CD14-positive monocyte (primary cell): ENCODE measurements at regions not wholly inside any gene's neighbourhood (a gene's known extent, or its start where the extent isn't known, plus 50 kb on each side); places are given as distances from the start of the nearest gene placed in this dataset.
"Not testable (repeated sequence)": the region's sequence is repeated elsewhere in the genome, so short reads cannot be mapped to it uniquely, and the experiment has no call there.

Experiments
- DNase-seq, 3 donors: peaks; one replicate each; pipeline ENCODE4 v3.0.0-alpha.2; 2011 to 2022
- H2AFZ ChIP-seq: 2 replicates; pipeline ENCODE4 v1.6.0; 2012; ENCODE audit warnings: mild to moderate bottlenecking, low read depth, low read length, inconsistent platforms; ENCODE audit not compliant: insufficient read depth, poor library complexity, severe bottlenecking
- H3K27ac ChIP-seq, 2 donors: 1 replicate in 1 of 2; 2 replicates in 1 of 2; pipeline ENCODE4 v1.5.1; 2012 to 2013; ENCODE audit warnings: low read length in 2 of 2, control low read depth in 1 of 2, inconsistent platforms in 1 of 2, low read depth in 1 of 2, mild to moderate bottlenecking in 1 of 2
- H3K27me3 ChIP-seq, 2 donors: one replicate each; pipeline versions ENCODE4 v1.6.0 to v1.6.1; 2011 to 2013; ENCODE audit warnings: low read length in 2 of 2; ENCODE audit not compliant: control insufficient read depth in 2 of 2, insufficient read depth in 2 of 2
- H3K36me3 ChIP-seq, 2 donors: replicated peaks in 1 of 2; 1 replicate in 1 of 2; 2 replicates in 1 of 2; pipeline versions ENCODE4 v1.5.1 to v1.6.1; 2012 to 2013; ENCODE audit warnings: low read length in 2 of 2, control low read depth in 1 of 2, inconsistent platforms in 1 of 2, mild to moderate bottlenecking in 1 of 2; ENCODE audit not compliant: insufficient read depth in 2 of 2, control insufficient read depth in 1 of 2
- H3K4me1 ChIP-seq, 2 donors: 1 replicate in 1 of 2; 2 replicates in 1 of 2; pipeline versions ENCODE4 v1.5.1 to v1.6.1; 2012 to 2013; ENCODE audit warnings: low read length in 2 of 2, control low read depth in 1 of 2, inconsistent platforms in 1 of 2, mild to moderate bottlenecking in 1 of 2, moderate library complexity in 1 of 2; ENCODE audit not compliant: insufficient read depth in 2 of 2, control insufficient read depth in 1 of 2
- H3K4me2 ChIP-seq: replicated peaks from 2 replicates; pipeline ENCODE3; 2012; ENCODE audit warnings: low read length, moderate library complexity, mild to moderate bottlenecking; ENCODE audit not compliant: poor library complexity, severe bottlenecking; ENCODE audit errors: extremely low read depth
- H3K4me3 ChIP-seq, 3 experiments: fragments of 200-600 bp in 1 of 3; sonication (generic) in 1 of 3; replicated peaks in 1 of 3; 1 replicate in 2 of 3; 2 replicates in 1 of 3; pipeline ENCODE4 v1.5.1; 2011 to 2013; ENCODE audit warnings: low read length in 3 of 3, mild to moderate bottlenecking in 3 of 3, control low read depth in 2 of 3, low read depth in 2 of 3, inconsistent platforms in 1 of 3, moderate library complexity in 1 of 3
- H3K79me2 ChIP-seq: 2 replicates; pipeline ENCODE4 v1.6.0; 2012; ENCODE audit warnings: mild to moderate bottlenecking, control low read depth, inconsistent platforms, low read length, moderate library complexity; ENCODE audit not compliant: insufficient read depth
- H3K9ac ChIP-seq: 2 replicates; pipeline ENCODE4 v1.6.0; 2017; ENCODE audit warnings: low read length, mild to moderate bottlenecking; ENCODE audit not compliant: insufficient read depth, poor library complexity, severe bottlenecking
- H3K9me3 ChIP-seq, 2 donors: replicated peaks in 1 of 2; 1 replicate in 1 of 2; 2 replicates in 1 of 2; pipeline versions ENCODE4 v1.5.1 to v1.6.1; 2012 to 2013; ENCODE audit warnings: low read length in 2 of 2, control low read depth in 1 of 2; ENCODE audit not compliant: control insufficient read depth in 1 of 2, insufficient read depth in 1 of 2
- H4K20me1 ChIP-seq: 2 replicates; pipeline ENCODE4 v1.6.0; 2012; ENCODE audit warnings: mild to moderate bottlenecking, low read length, control low read depth, moderate library complexity; ENCODE audit not compliant: insufficient read depth
- H3K27ac Mint-ChIP-seq, 7 donors: one replicate each; pipeline ENCODE4 v1.8.0; 2020; ENCODE audit warnings: mild to moderate bottlenecking in 7 of 7, mixed read lengths in 7 of 7, moderate library complexity in 6 of 7, inconsistent platforms in 2 of 7
- H3K27me3 Mint-ChIP-seq, 3 donors: one replicate each; pipeline ENCODE4 v1.8.0; 2021 to 2022; ENCODE audit warnings: low read depth in 3 of 3, mild to moderate bottlenecking in 3 of 3, mixed read lengths in 3 of 3, moderate library complexity in 3 of 3, inconsistent platforms in 1 of 3
- H3K36me3 Mint-ChIP-seq, 2 donors: one replicate each; pipeline ENCODE4 v1.8.0; 2020; ENCODE audit warnings: mixed read lengths in 2 of 2, inconsistent platforms in 1 of 2, mild to moderate bottlenecking in 1 of 2
- H3K4me1 Mint-ChIP-seq: one replicate; pipeline ENCODE4 v1.8.0; 2020; ENCODE audit warnings: mild to moderate bottlenecking, mixed read lengths
- H3K4me3 Mint-ChIP-seq, 2 donors: one replicate each; pipeline ENCODE4 v1.8.0; 2020; ENCODE audit warnings: mild to moderate bottlenecking in 2 of 2, mixed read lengths in 2 of 2, moderate library complexity in 1 of 2
- H3K9me3 Mint-ChIP-seq, 7 donors: one replicate each; pipeline ENCODE4 v1.8.0; 2020 to 2022; ENCODE audit warnings: mixed read lengths in 7 of 7, mild to moderate bottlenecking in 6 of 7, moderate library complexity in 6 of 7, inconsistent platforms in 2 of 7
- WGBS: methylation state at CpG from one replicate; pipeline ENCODE4 v1.1.5; 2013; ENCODE audit warnings: missing lambda C conversion rate; ENCODE audit not compliant: insufficient coverage; 5-methylcytosine and 5-hydroxymethylcytosine counted together
- intact Hi-C, 2 donors: fragments of 100-400 bp; cut with micrococcal nuclease; formaldehyde crosslinking; loops; one replicate each; pipeline versions ENCODE4 v1.15.0 to v1.15.1; 2023

DNA sequence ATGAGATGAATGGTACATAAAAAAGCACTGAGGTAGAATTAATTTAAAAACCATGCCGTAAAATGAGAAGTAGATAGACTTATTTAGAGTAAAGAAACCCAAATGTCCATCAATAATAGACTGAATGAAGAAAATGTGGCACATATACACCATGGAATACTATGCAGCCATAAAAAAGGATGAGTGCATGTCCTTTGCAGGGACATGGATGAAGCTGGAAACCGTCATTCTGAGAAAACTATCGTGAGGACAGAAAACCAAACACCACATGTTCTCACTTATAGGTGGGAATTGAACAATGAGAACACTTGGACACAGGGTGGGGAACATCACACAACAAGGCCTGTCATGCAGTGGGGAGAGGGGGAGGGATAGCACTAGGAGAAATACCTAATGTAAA, 126.4 kb downstream of the KLRB1 start:
- H3K4me2 ChIP-seq, H3K9ac ChIP-seq, H3K27me3 ChIP-seq, H3K27ac Mint-ChIP-seq, DNase-seq, H2AFZ ChIP-seq, H3K4me1 ChIP-seq, intact Hi-C loops, H3K27me3 Mint-ChIP-seq, H3K9me3 Mint-ChIP-seq, H3K9me3 ChIP-seq, H3K4me3 Mint-ChIP-seq, H3K27ac ChIP-seq, H3K4me3 ChIP-seq, H3K4me1 Mint-ChIP-seq, H3K36me3 Mint-ChIP-seq, H3K79me2 ChIP-seq, H3K36me3 ChIP-seq, H4K20me1 ChIP-seq: not testable (repeated sequence)
- WGBS: no CpG with 5 or more reads among the region's 3 CpGs

DNA sequence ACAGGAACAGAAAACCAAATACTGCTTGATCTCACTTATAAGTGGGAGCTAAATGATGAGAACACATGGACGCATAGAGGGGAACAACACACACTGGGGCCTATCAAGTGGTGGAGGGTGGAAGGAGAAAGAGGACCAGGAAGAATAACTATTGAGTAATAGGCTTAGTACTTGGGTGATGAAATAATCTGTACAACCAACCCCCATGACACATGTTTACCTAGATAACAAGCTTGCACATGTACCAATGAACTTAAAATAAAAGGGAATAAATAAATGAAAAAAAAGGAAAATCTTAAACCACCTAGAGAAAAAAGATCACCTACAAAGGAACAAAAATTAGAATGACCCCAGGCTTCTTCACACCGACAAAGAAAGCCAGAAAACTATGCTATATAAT, 133.5 kb downstream of the KLRB1 start:
- H3K4me2 ChIP-seq, H3K9me3 Mint-ChIP-seq, H3K4me3 ChIP-seq, DNase-seq, H3K79me2 ChIP-seq, H4K20me1 ChIP-seq, H3K9me3 ChIP-seq, H3K27me3 Mint-ChIP-seq, H3K27ac Mint-ChIP-seq, H3K36me3 ChIP-seq, H3K9ac ChIP-seq, H3K27ac ChIP-seq, H3K4me3 Mint-ChIP-seq, H3K27me3 ChIP-seq, H2AFZ ChIP-seq, intact Hi-C loops, H3K36me3 Mint-ChIP-seq, H3K4me1 ChIP-seq: not testable (repeated sequence)
- WGBS: 0% methylated on average over 1 of the region's 2 CpGs
- peaks cover 15% of the 10 kb centered on the region for H3K4me1 Mint-ChIP-seq

DNA sequence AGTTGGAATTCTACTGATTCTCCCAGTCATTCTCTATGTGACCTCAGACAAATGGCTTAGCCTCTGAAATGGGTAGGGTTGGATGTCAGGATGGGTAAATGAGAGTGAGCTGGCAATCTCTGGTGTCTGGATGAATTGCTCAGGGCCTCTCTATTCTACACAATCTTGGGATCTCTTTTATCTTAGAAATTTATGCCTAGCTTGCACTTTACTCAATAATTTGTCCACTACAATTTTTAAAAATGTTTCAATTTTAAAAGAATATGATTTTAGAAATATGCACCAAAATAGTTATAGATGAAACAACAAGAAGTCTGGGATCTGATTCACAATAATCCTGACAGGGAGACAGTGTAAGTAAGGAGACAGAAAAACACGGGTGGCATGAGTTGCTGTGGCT, 134.1 kb downstream of the KLRB1 start:
- H3K27me3 ChIP-seq, H3K4me1 ChIP-seq, H3K4me2 ChIP-seq, H3K4me3 Mint-ChIP-seq, H2AFZ ChIP-seq, H3K27me3 Mint-ChIP-seq, DNase-seq, H3K79me2 ChIP-seq, H3K36me3 ChIP-seq, intact Hi-C loops, H4K20me1 ChIP-seq, H3K9ac ChIP-seq, H3K9me3 Mint-ChIP-seq, H3K4me3 ChIP-seq, H3K9me3 ChIP-seq, H3K27ac ChIP-seq, H3K36me3 Mint-ChIP-seq: not testable (repeated sequence)
- Mint-ChIP-seq H3K27ac (peak overlapping the region in 1 of 7 donors; percentile 28), H3K4me1 (peaks cover 20% of the 10 kb centered on the region)
- WGBS: no CpG with 5 or more reads among the region's 1 CpG

DNA sequence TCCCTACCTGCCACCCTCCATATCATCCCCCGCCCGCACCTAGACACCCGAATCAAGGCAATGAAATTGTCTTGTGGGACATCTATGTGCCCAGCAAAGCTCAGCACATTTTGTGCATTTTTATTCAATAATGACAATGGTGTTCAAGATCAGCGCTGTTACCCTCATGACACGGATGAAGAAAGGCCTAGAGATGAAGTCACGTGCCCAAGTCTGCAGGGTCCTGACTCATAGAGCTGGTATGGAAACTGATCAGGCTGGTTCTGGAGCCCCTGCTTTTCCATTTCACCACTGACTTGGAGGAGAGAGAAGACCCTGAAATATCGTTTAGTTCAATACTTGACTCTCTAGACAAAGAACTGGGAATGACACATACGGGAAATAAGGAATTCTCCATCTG, 136.2 kb downstream of the KLRB1 start:
- H4K20me1 ChIP-seq, H3K27ac ChIP-seq, H3K4me1 ChIP-seq, H3K27me3 ChIP-seq, DNase-seq, H3K9me3 ChIP-seq, H3K9me3 Mint-ChIP-seq, H3K4me3 Mint-ChIP-seq, intact Hi-C loops, H3K36me3 ChIP-seq, H2AFZ ChIP-seq, H3K4me2 ChIP-seq, H3K27me3 Mint-ChIP-seq, H3K79me2 ChIP-seq, H3K4me3 ChIP-seq, H3K36me3 Mint-ChIP-seq, H3K9ac ChIP-seq, H3K27ac Mint-ChIP-seq: not testable (repeated sequence)
- peaks cover 20% of the 10 kb centered on the region for H3K4me1 Mint-ChIP-seq
- WGBS: 100% methylated on average over 5 of the region's 8 CpGs
